ENCODE measurements at regions not wholly inside any gene's neighbourhood (a gene's known extent, or its start where the extent isn't known, plus 50 kb on each side); places are given as distances from the start of the nearest gene placed in this dataset.

- TF ChIP-seq, protein P1, sequence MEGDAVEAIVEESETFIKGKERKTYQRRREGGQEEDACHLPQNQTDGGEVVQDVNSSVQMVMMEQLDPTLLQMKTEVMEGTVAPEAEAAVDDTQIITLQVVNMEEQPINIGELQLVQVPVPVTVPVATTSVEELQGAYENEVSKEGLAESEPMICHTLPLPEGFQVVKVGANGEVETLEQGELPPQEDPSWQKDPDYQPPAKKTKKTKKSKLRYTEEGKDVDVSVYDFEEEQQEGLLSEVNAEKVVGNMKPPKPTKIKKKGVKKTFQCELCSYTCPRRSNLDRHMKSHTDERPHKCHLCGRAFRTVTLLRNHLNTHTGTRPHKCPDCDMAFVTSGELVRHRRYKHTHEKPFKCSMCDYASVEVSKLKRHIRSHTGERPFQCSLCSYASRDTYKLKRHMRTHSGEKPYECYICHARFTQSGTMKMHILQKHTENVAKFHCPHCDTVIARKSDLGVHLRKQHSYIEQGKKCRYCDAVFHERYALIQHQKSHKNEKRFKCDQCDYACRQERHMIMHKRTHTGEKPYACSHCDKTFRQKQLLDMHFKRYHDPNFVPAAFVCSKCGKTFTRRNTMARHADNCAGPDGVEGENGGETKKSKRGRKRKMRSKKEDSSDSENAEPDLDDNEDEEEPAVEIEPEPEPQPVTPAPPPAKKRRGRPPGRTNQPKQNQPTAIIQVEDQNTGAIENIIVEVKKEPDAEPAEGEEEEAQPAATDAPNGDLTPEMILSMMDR (IDR thresholded peaks at IDR 0.05; ENCODE audit: insufficient read depth, low read length, poor library complexity, severe bottlenecking) = no peak
- no peak for TF ChIP-seq EZH2phosphoT487 (conservative IDR thresholded peaks at IDR 0.05; ENCODE audit: low read length)
Measured at GRCh38 chr12:90343966-90344365, 611.0 kb downstream of the CCER1 start.
